RCC 7860 (cell line): ENCODE measurements at regions not wholly inside any gene's neighbourhood (a gene's known extent, or its start where the extent isn't known, plus 50 kb on each side); places are given as distances from the start of the nearest gene placed in this dataset.

Source experiments
- DNase-seq: peaks from one replicate; pipeline ENCODE4 v3.0.0-alpha.2; 2015; ENCODE audit warnings: low spot score
- FAIRE-seq: peaks from 2 replicates; lab custom pipeline; 2012; peaks lifted over from hg19 to GRCh38; lab: Jason Lieb, UNC

- no peak for FAIRE-seq
- no peak for DNase-seq
Measured at GRCh38 chr12:104863296-104863948, 94.7 kb downstream of the SLC41A2 start.

- no peak for FAIRE-seq
- DNase-seq, result no peak
Measured at GRCh38 chr12:104858611-104859543, 99.2 kb downstream of the SLC41A2 start.

DNA sequence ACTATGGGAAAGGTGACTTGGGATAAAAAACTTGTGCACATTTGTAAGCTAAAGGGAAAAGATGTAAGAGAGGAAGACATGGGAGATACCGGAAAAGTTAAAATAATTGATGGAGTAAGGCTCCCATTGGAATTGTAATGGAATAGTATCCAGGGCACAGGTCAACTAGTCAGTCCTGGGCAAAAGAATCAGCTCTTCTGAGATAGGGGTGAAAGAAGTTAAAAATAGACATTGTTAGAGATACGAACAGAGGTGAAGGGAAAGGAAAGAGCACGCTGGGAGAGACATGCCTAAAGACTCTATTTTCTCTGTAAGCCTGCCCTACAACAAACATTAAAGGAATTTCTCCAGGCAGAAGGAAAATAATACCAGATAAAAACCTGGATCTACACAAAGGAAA lies 101.6 kb downstream of the SLC41A2 start:
- DNase-seq (no peak), FAIRE-seq (no peak)

GRCh38 chr12:104855599-104855998 lies 102.5 kb downstream of the SLC41A2 start:
- DNase-seq (no peak), FAIRE-seq (no peak)

DNA sequence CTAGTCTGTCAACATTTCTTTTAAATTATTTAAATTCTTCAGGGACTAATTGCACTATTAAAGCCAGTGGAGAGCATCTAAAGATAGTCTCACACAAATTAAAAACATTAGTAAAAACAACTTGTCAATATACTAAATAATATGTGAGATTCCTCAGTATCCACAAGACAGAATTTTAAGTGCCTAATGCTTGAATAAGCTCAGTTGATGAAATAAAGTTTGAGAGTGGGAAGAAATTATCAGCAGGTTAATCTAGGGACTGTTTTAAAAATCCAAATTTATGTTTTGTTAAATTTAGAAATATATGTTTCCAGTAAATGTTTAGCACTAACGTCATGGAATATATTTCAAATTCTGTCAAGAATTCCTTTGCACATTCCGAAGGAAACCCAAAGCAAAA lies 105.2 kb downstream of the SLC41A2 start:
- FAIRE-seq (no peak), DNase-seq (no peak)

DNA sequence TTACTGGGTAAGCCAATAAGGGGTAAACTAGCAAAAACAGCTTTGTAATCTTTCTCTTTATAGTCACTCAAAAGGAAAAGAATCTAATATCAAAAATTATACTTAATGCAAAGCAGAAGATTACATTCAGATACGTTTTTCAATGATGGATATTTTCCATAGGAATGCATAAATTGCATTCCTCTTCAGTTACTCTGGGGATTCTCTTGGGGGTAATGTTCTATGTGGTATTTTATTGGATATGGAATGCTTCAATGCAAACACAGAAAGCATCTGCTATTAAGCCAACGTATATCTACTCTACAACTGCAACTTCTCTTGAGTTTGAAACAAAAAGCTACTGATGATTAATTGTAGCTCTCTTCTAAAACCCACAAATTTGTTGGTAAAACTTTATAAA lies 106.0 kb downstream of the SLC41A2 start:
- no peak for FAIRE-seq
- no peak for DNase-seq

GRCh38 chr12:104850781-104851180 lies 107.3 kb downstream of the SLC41A2 start:
- FAIRE-seq (no peak), DNase-seq (no peak)

DNA sequence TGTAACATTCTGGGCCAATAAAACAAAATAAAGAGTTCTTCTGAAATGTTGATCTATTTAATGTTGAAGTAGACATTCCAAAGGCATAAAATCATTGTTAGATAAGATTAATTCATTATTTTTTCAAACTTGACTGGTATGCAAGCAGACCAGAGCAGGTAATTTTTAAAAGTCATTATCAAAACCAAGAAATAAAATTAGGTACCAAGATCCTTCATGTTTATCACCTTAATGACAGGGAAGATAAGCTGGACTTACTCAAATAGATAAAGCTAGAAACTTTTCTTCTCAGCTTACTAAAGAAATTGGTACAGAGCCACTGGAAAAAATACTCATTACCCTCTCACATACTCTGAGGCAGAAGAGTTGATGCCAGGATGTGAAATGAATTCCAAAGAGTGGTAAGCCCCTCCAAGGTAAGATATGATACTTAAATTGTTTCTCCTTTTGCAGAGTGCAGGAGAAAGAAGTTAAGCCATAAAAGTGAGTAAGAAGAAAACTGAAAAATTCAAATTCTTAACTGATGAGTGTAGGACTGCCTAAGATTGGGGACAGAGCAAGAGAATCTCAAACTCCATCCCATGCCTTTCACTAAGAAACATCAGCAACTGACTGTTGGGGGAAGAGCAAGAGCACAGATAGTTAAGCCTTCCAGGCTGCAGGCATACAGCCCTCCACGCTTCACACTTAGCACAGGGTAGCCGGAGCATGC lies 111.9 kb downstream of the SLC41A2 start:
- FAIRE-seq, result no peak
- DNase-seq, result no peak

GRCh38 chr12:104844123-104844522 lies 114.0 kb downstream of the SLC41A2 start:
- FAIRE-seq (no peak), DNase-seq (no peak)

GRCh38 chr12:104840262-104840661 lies 117.8 kb downstream of the SLC41A2 start:
- no peak for FAIRE-seq

GRCh38 chr12:104835317-104835716 lies 122.8 kb downstream of the SLC41A2 start:
- DNase-seq, result no peak
- no peak for FAIRE-seq

More at GRCh38 chr12:104840262-104840661, 117.8 kb downstream of the SLC41A2 start:
- no peak for DNase-seq

- FAIRE-seq (no peak), DNase-seq (no peak)
Measured at GRCh38 chr12:104834607-104835006, 123.5 kb downstream of the SLC41A2 start.

- DNase-seq (no peak), FAIRE-seq (no peak)
Measured at GRCh38 chr12:104833756-104834155, 124.3 kb downstream of the SLC41A2 start.

GRCh38 chr12:104828015-104828414 lies 130.1 kb downstream of the SLC41A2 start:
- FAIRE-seq (no peak), DNase-seq (no peak)

DNA sequence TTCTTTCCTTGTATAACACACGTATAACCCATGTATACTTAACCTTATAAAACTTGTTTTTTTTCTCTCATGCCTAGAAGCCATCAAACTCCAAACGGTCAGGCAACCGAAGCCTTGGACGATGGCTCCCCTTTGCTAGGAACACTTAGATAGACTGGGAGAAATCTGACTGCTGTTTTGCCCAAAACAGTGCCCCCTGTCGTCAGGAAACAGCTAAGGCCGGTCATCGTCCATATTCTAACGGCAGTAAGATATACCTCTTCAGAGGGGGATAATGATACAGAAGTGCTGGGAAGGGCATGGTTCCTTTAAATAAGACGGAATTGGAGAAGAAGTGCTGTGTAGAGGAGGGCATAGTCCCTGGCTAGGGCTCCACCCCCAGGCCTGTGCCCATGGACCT lies 130.5 kb downstream of the SLC41A2 start:
- DNase-seq (no peak), FAIRE-seq (no peak)

GRCh38 chr12:104825408-104825807 lies 132.7 kb downstream of the SLC41A2 start:
- no peak for DNase-seq
- no peak for FAIRE-seq

DNA sequence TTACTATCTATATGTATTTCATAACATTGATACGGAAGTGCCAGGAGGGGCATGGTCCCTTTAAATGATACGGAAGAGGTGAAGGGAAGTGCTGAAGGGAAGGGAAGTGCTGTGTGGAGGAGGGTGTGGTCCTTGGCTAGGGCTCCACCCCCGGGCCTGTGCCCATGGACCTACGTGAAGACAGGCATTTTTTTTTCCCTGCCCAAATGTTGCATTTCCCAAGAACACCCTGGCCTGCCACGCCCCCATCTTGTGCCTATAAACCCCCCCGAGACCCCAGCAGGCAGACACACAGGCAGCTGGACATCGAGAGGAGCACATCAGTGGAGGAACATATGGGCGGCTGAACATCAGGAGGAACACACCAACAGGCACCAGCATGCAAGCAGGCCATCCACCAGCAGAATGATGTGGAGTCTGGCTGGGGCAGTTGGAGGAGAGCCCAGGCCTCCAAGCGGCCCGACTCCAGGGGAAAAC lies 134.1 kb downstream of the SLC41A2 start:
- FAIRE-seq, result no peak

GRCh38 chr12:104822941-104823340 lies 135.1 kb downstream of the SLC41A2 start:
- FAIRE-seq, result no peak

More for the DNA sequence above, 134.1 kb downstream of the SLC41A2 start:
- no peak for DNase-seq

GRCh38 chr12:104816845-104817503 lies 141.1 kb downstream of the SLC41A2 start:
- FAIRE-seq (no peak), DNase-seq (no peak)

More at GRCh38 chr12:104822941-104823340, 135.1 kb downstream of the SLC41A2 start:
- no peak for DNase-seq

- no peak for FAIRE-seq
- DNase-seq, result no peak
Measured at GRCh38 chr12:104815935-104816334, 142.2 kb downstream of the SLC41A2 start.

- FAIRE-seq (no peak), DNase-seq (no peak)
Measured at GRCh38 chr12:104814944-104815343, 143.1 kb downstream of the SLC41A2 start.
